ENCODE measurements at regions not wholly inside any gene's neighbourhood (a gene's known extent, or its start where the extent isn't known, plus 50 kb on each side); places are given as distances from the start of the nearest gene placed in this dataset.

DNA sequence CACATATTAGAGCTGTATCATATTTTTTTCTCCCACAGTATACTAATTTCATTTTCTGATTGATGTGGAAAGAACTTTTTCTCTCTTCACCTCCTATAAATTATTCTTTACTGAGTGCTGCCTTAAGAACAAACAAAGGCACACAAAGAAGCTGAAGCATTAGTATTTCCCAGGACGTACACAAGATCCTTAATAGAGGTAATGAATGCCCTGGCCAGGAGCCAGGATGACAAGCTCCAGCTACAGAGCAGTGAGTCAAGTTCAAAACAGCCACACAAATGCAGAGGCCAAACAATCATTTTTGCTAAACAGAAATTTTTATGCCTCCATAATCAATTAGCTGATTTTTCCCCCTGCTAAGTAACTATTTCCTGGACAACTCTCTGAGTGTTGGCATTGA, 639.6 kb downstream of the EPHA7 start:
- Histone ChIP-seq H3K27me3 (ENCODE audit: insufficient read depth, low read depth, low read length) (no peaks in the 10 kb centered on the region), H3F3A (ENCODE audit: insufficient read depth, low read length, poor library complexity, severe bottlenecking) (no peaks in the 10 kb centered on the region), H3K9me2 (ENCODE audit: insufficient read depth, low read length) (no peaks in the 10 kb centered on the region), H3K27ac (ENCODE audit: low read length) (no peak overlapping the region), H4K20me1 (ENCODE audit: insufficient read depth) (no peaks in the 10 kb centered on the region), H3K9ac (ENCODE audit: low read length) (no peak overlapping the region), H3K4me2 (ENCODE audit: low read length) (no peak overlapping the region), H3K4me3 (ENCODE audit: low read length) (no peak overlapping the region), H2AFZ (ENCODE audit: low read depth, low read length) (no peak overlapping the region), H3K36me3 (ENCODE audit: insufficient read depth, low read length) (no peaks in the 10 kb centered on the region), H3K9me3 (ENCODE audit: low read length) (no peaks in the 10 kb centered on the region), H3K79me2 (replicated peaks; ENCODE audit: insufficient read depth, low read length) (no peaks in the 10 kb centered on the region)
- TF ChIP-seq SMC3 (conservative IDR thresholded peaks at IDR 0.05; ENCODE audit: poor library complexity) (no peak), RAD21 (conservative IDR thresholded peaks at IDR 0.05) (no peak), EZH2 (IDR thresholded peaks at IDR 0.05; ENCODE audit: borderline replicate concordance, insufficient read depth, low read length, poor library complexity, severe bottlenecking) (no peak), EP300 (conservative IDR thresholded peaks at IDR 0.05; ENCODE audit: poor library complexity, severe bottlenecking) (no peak), POLR2AphosphoS5 (IDR thresholded peaks at IDR 0.05) (no peak), TAF1 (IDR thresholded peaks at IDR 0.05; ENCODE audit: low read depth) (no peak), MXI1 (conservative IDR thresholded peaks at IDR 0.05; ENCODE audit: poor library complexity, severe bottlenecking) (no peak)
- TF ChIP-seq, protein P1, sequence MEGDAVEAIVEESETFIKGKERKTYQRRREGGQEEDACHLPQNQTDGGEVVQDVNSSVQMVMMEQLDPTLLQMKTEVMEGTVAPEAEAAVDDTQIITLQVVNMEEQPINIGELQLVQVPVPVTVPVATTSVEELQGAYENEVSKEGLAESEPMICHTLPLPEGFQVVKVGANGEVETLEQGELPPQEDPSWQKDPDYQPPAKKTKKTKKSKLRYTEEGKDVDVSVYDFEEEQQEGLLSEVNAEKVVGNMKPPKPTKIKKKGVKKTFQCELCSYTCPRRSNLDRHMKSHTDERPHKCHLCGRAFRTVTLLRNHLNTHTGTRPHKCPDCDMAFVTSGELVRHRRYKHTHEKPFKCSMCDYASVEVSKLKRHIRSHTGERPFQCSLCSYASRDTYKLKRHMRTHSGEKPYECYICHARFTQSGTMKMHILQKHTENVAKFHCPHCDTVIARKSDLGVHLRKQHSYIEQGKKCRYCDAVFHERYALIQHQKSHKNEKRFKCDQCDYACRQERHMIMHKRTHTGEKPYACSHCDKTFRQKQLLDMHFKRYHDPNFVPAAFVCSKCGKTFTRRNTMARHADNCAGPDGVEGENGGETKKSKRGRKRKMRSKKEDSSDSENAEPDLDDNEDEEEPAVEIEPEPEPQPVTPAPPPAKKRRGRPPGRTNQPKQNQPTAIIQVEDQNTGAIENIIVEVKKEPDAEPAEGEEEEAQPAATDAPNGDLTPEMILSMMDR (IDR thresholded peaks at IDR 0.05; ENCODE audit: poor library complexity, severe bottlenecking) = no peak
- TF ChIP-seq, protein P2, sequence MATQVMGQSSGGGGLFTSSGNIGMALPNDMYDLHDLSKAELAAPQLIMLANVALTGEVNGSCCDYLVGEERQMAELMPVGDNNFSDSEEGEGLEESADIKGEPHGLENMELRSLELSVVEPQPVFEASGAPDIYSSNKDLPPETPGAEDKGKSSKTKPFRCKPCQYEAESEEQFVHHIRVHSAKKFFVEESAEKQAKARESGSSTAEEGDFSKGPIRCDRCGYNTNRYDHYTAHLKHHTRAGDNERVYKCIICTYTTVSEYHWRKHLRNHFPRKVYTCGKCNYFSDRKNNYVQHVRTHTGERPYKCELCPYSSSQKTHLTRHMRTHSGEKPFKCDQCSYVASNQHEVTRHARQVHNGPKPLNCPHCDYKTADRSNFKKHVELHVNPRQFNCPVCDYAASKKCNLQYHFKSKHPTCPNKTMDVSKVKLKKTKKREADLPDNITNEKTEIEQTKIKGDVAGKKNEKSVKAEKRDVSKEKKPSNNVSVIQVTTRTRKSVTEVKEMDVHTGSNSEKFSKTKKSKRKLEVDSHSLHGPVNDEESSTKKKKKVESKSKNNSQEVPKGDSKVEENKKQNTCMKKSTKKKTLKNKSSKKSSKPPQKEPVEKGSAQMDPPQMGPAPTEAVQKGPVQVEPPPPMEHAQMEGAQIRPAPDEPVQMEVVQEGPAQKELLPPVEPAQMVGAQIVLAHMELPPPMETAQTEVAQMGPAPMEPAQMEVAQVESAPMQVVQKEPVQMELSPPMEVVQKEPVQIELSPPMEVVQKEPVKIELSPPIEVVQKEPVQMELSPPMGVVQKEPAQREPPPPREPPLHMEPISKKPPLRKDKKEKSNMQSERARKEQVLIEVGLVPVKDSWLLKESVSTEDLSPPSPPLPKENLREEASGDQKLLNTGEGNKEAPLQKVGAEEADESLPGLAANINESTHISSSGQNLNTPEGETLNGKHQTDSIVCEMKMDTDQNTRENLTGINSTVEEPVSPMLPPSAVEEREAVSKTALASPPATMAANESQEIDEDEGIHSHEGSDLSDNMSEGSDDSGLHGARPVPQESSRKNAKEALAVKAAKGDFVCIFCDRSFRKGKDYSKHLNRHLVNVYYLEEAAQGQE (IDR thresholded peaks at IDR 0.05; ENCODE audit: borderline replicate concordance) = no peak

DNA sequence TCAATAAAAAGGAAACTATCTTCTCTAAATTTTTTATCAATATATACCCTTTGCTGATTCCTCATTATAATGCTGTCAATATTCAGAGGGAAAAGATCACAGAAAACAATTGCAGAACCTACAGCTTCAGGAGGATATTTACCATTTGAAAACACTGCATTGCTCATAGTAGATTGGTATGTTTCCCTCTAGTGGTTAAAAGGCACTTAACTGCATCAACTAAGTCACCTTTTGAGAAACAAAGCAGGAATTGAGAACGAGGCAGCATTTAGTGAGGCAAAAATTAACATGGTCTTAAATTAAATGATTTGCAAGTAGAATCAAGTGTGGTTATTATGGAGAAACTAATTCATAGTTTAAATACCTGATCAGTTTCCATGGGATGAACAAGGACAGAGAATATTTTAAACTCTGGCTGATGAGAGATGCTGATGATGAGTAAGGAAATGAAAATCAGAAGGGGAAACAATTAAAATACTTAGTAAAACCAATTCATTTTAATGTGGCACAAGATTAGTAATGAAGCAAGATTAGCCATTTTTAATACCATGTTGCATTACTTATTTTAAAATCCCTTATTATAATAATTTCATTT, 642.1 kb downstream of the EPHA7 start:
- Histone ChIP-seq H3K27ac (ENCODE audit: low read length) (no peak overlapping the region), H4K20me1 (ENCODE audit: insufficient read depth) (no peaks in the 10 kb centered on the region), H3K9me2 (ENCODE audit: insufficient read depth, low read length) (no peaks in the 10 kb centered on the region), H2AFZ (ENCODE audit: low read depth, low read length) (no peak overlapping the region), H3K4me2 (ENCODE audit: low read length) (no peak overlapping the region), H3F3A (ENCODE audit: insufficient read depth, low read length, poor library complexity, severe bottlenecking) (no peaks in the 10 kb centered on the region), H3K4me3 (ENCODE audit: low read length) (no peak overlapping the region), H3K36me3 (ENCODE audit: insufficient read depth, low read length) (no peaks in the 10 kb centered on the region), H3K27me3 (ENCODE audit: insufficient read depth, low read depth, low read length) (no peaks in the 10 kb centered on the region), H3K9me3 (ENCODE audit: low read length) (no peaks in the 10 kb centered on the region), H3K9ac (ENCODE audit: low read length) (no peak overlapping the region), H3K79me2 (replicated peaks; ENCODE audit: insufficient read depth, low read length) (no peaks in the 10 kb centered on the region)
- TF ChIP-seq, protein P2 (IDR thresholded peaks at IDR 0.05; ENCODE audit: borderline replicate concordance) = no peak
- TF ChIP-seq EZH2 (IDR thresholded peaks at IDR 0.05; ENCODE audit: borderline replicate concordance, insufficient read depth, low read length, poor library complexity, severe bottlenecking) (no peak), RAD21 (conservative IDR thresholded peaks at IDR 0.05) (peak; percentile 89), EP300 (conservative IDR thresholded peaks at IDR 0.05; ENCODE audit: poor library complexity, severe bottlenecking) (no peak), MXI1 (conservative IDR thresholded peaks at IDR 0.05; ENCODE audit: poor library complexity, severe bottlenecking) (no peak), TAF1 (IDR thresholded peaks at IDR 0.05; ENCODE audit: low read depth) (no peak), SMC3 (conservative IDR thresholded peaks at IDR 0.05; ENCODE audit: poor library complexity) (peak; percentile 86), POLR2AphosphoS5 (IDR thresholded peaks at IDR 0.05) (no peak)
- TF ChIP-seq, protein P1 (IDR thresholded peaks at IDR 0.05; ENCODE audit: poor library complexity, severe bottlenecking) = peak; percentile 86
